HUDEP-2 (cell line): ENCODE measurements at regions not wholly inside any gene's neighbourhood (a gene's known extent, or its start where the extent isn't known, plus 50 kb on each side); places are given as distances from the start of the nearest gene placed in this dataset.

Experiments
- DNase-seq, 76 experiments: peaks; one replicate each; lab custom pipeline; 2025; ENCODE audit not compliant: unreplicated experiment in 76 of 76; lab: John Stamatoyannopoulos, UW

GRCh38 chr13:72536714-72537394 is 190.6 kb downstream of the MZT1 start:
- no peak for DNase-seq

- no peak for DNase-seq
Measured at GRCh38 chr13:72534951-72535640, 192.3 kb downstream of the MZT1 start.

- DNase-seq, result no peak
Measured at GRCh38 chr13:72530471-72530870, 197.0 kb downstream of the MZT1 start.

GRCh38 chr13:72527333-72527732 is 200.1 kb downstream of the MZT1 start:
- no peak for DNase-seq

- no peak for DNase-seq
Measured at GRCh38 chr13:72523593-72523992, 203.8 kb downstream of the MZT1 start.

GRCh38 chr13:72523049-72523448 is 204.4 kb downstream of the MZT1 start:
- DNase-seq, result no peak

GRCh38 chr13:72521940-72522661 is 205.3 kb downstream of the MZT1 start:
- DNase-seq, result no peak

- no peak for DNase-seq
Measured at GRCh38 chr13:72514146-72514545, 213.3 kb downstream of the MZT1 start.

GRCh38 chr13:72508392-72508791 is 219.0 kb downstream of the MZT1 start:
- no peak for DNase-seq

GRCh38 chr13:72507416-72508199 is 219.8 kb downstream of the MZT1 start:
- no peak for DNase-seq

- DNase-seq, result no peak
Measured at GRCh38 chr13:72506706-72507105, 220.7 kb downstream of the MZT1 start.

GRCh38 chr13:72505376-72505775 is 222.1 kb downstream of the MZT1 start:
- no peak for DNase-seq

- DNase-seq, result no peak
Measured at GRCh38 chr13:72504131-72504841, 223.1 kb downstream of the MZT1 start.

GRCh38 chr13:72500851-72501250 is 226.6 kb downstream of the MZT1 start:
- DNase-seq, result no peak

- DNase-seq, result no peak
Measured at GRCh38 chr13:72495681-72496080, 231.7 kb downstream of the MZT1 start.

GRCh38 chr13:72489751-72490150 is 237.7 kb downstream of the MZT1 start:
- no peak for DNase-seq

- no peak for DNase-seq
Measured at GRCh38 chr13:72473321-72473720, 254.1 kb downstream of the MZT1 start.

GRCh38 chr13:72469906-72470305 is 257.5 kb downstream of the MZT1 start:
- DNase-seq, result no peak

- DNase-seq, result no peak
Measured at GRCh38 chr13:72463561-72463960, 263.9 kb downstream of the MZT1 start.

- DNase-seq, result no peak
Measured at GRCh38 chr13:72462726-72463125, 264.7 kb downstream of the MZT1 start.
